Lung (tissue), 11 donors: ENCODE measurements at regions not wholly inside any gene's neighbourhood (a gene's known extent, or its start where the extent isn't known, plus 50 kb on each side); places are given as distances from the start of the nearest gene placed in this dataset.

Source experiments
- ATAC-seq: fragments of 200-7000 bp; cut with Tn5 transposase; one replicate; pipeline ENCODE4 v1.9.1; 2020; ENCODE audit warnings: moderate number of reproducible peaks; ENCODE audit not compliant: insufficient read depth, low FRiP score
- DNase-seq, 3 donors: peaks; one replicate each; pipeline ENCODE4 v3.0.0-alpha.2; 2013 to 2017
- H3K27ac ChIP-seq, 2 donors: one replicate each; pipeline ENCODE4 v1.5.1; 2013; ENCODE audit warnings: mild to moderate bottlenecking in 2 of 2, moderate library complexity in 2 of 2, control low read depth in 1 of 2, inconsistent platforms in 1 of 2, low read depth in 1 of 2, low read length in 1 of 2
- H3K27me3 ChIP-seq, 3 donors: one replicate each; pipeline ENCODE4 v1.5.1; 2013; ENCODE audit warnings: low read length in 2 of 3; ENCODE audit not compliant: control insufficient read depth in 3 of 3, insufficient read depth in 3 of 3
- H3K36me3 ChIP-seq, 4 donors: one replicate each; pipeline ENCODE4 v1.5.1; 2013; ENCODE audit warnings: low read length in 4 of 4, mild to moderate bottlenecking in 1 of 4, moderate library complexity in 1 of 4; ENCODE audit not compliant: control insufficient read depth in 4 of 4, insufficient read depth in 4 of 4
- H3K4me1 ChIP-seq, 5 donors: one replicate each; pipeline ENCODE4 v1.5.1; 2013; ENCODE audit warnings: low read length in 5 of 5, mild to moderate bottlenecking in 2 of 5, moderate library complexity in 1 of 5; ENCODE audit not compliant: control insufficient read depth in 5 of 5, insufficient read depth in 5 of 5
- H3K4me3 ChIP-seq: one replicate; pipeline ENCODE4 v1.5.1; 2013; ENCODE audit warnings: mild to moderate bottlenecking, control low read depth, moderate library complexity
- H3K9ac ChIP-seq, 2 donors: one replicate each; pipeline ENCODE4 v1.5.1; 2013; ENCODE audit warnings: low read length in 2 of 2, control low read depth in 1 of 2; ENCODE audit not compliant: insufficient read depth in 1 of 2
- H3K9me3 ChIP-seq, 4 donors: one replicate each; pipeline ENCODE4 v1.5.1; 2013; ENCODE audit warnings: low read length in 3 of 4, mild to moderate bottlenecking in 1 of 4, moderate library complexity in 1 of 4; ENCODE audit not compliant: control insufficient read depth in 4 of 4, insufficient read depth in 3 of 4
- CTCF ChIP-seq: IDR thresholded peaks from 2 replicates; pipeline ENCODE4 v1.5.1; 2012; ENCODE audit warnings: mild to moderate bottlenecking; ENCODE audit errors: control extremely low read depth, extremely low read depth
- WGBS, 2 donors: extraction: QIAGEN DNeasy Blood & Tissue Kit; methylation state at CpG; one replicate each; pipeline ENCODE4 v1.1.7; 2013; 5-methylcytosine and 5-hydroxymethylcytosine counted together
- donor health status: control.
- donor health status: control.
- donor health status: Bipolar disorder and iron deficiency.
- donor health status: healthy.
- donor health status: DM: yes; HTN: yes; CAD: no.

GRCh38 chr7:46253520-46253919, 332.4 kb upstream of the IGFBP3 start:
- H3K4me1 ChIP-seq = no peaks in the 10 kb centered on the region
- H3K9me3 ChIP-seq = peaks cover 0 to 3% (median 0%) of the 10 kb centered on the region in 4 donors
- no peak overlapping the region for H3K9ac ChIP-seq
- H3K27me3 ChIP-seq = no peaks in the 10 kb centered on the region
- WGBS, 2 donors = 77 to 91% methylated on average over 1 of the region's 1 CpG
- H3K27ac ChIP-seq = no peak overlapping the region
- no peak overlapping the region for H3K4me3 ChIP-seq
- ATAC-seq = no peak
- no peak for TF ChIP-seq CTCF
- no peak for DNase-seq
- H3K36me3 ChIP-seq = no peaks in the 10 kb centered on the region

GRCh38 chr7:46247664-46248063, 326.6 kb upstream of the IGFBP3 start:
- TF ChIP-seq CTCF = no peak
- Histone ChIP-seq H3K27me3 (no peaks in the 10 kb centered on the region), H3K36me3 (no peaks in the 10 kb centered on the region), H3K9ac (no peak overlapping the region), H3K4me1 (peaks cover 0 to 1% (median 0%) of the 10 kb centered on the region in 5 donors), H3K27ac (no peak overlapping the region), H3K9me3 (peaks cover 0 to 3% (median 0%) of the 10 kb centered on the region in 4 donors), H3K4me3 (no peak overlapping the region)
- WGBS, 2 donors = 88 to 90% methylated on average over 1 of the region's 1 CpG
- DNase-seq (no peak), ATAC-seq (no peak)

- 50 to 66% methylated on average over 4 of the region's 4 CpGs for WGBS, 2 donors
- Histone ChIP-seq H3K27me3 (no peaks in the 10 kb centered on the region), H3K36me3 (no peaks in the 10 kb centered on the region), H3K27ac (no peak overlapping the region), H3K4me1 (peaks cover 0 to 1% (median 0%) of the 10 kb centered on the region in 5 donors), H3K9me3 (peaks cover 0 to 3% (median 0%) of the 10 kb centered on the region in 4 donors), H3K4me3 (no peak overlapping the region), H3K9ac (no peak overlapping the region)
- ATAC-seq = no peak
- DNase-seq = no peak
- TF ChIP-seq CTCF = no peak
Measured at GRCh38 chr7:46245586-46246111, 324.6 kb upstream of the IGFBP3 start.

GRCh38 chr7:46244757-46245156, 323.7 kb upstream of the IGFBP3 start:
- 91 to 94% methylated on average over 2 of the region's 2 CpGs for WGBS, 2 donors
- Histone ChIP-seq H3K9me3 (no peaks in the 10 kb centered on the region), H3K27me3 (no peaks in the 10 kb centered on the region), H3K4me3 (no peak overlapping the region), H3K36me3 (no peaks in the 10 kb centered on the region), H3K4me1 (peaks cover 0 to 1% (median 0%) of the 10 kb centered on the region in 5 donors), H3K27ac (no peak overlapping the region), H3K9ac (no peak overlapping the region)
- TF ChIP-seq CTCF = no peak
- DNase-seq (no peak), ATAC-seq (no peak)
